ENCODE measurements at regions not wholly inside any gene's neighbourhood (a gene's known extent, or its start where the extent isn't known, plus 50 kb on each side); places are given as distances from the start of the nearest gene placed in this dataset.
"Not testable (repeated sequence)": the region's sequence is repeated elsewhere in the genome, so short reads cannot be mapped to it uniquely, and the experiment has no call there.

GRCh38 chr7:50251765-50252164 lies 52.8 kb upstream of the IKZF1 start:
- Histone ChIP-seq H3K27ac (no peak overlapping the region), H3K79me2 (ENCODE audit: insufficient read depth, low read depth) (no peaks in the 10 kb centered on the region), H3K36me3 (ENCODE audit: insufficient read depth) (no peaks in the 10 kb centered on the region), H3K9ac (no peak overlapping the region), H3K4me3 (IDR thresholded peaks at IDR 0.05; ENCODE audit: insufficient read depth, low read depth, low read length) (no peak overlapping the region), H3K4me2 (no peak overlapping the region), H3K4me1 (ENCODE audit: low read depth, poor library complexity, severe bottlenecking) (no peaks in the 10 kb centered on the region), H2AFZ (ENCODE audit: low read depth) (no peak overlapping the region), H3K27me3 (ENCODE audit: insufficient read depth, low read depth) (no peaks in the 10 kb centered on the region), H4K20me1 (ENCODE audit: insufficient read depth) (no peaks in the 10 kb centered on the region)
- no peak for TF ChIP-seq CTCF (conservative IDR thresholded peaks at IDR 0.05; ENCODE audit: low read depth, low read length)

GRCh38 chr7:50246551-50246950 lies 58.0 kb upstream of the IKZF1 start:
- Histone ChIP-seq H3K27ac (no peak overlapping the region), H3K27me3 (ENCODE audit: insufficient read depth, low read depth) (no peaks in the 10 kb centered on the region), H4K20me1 (ENCODE audit: insufficient read depth) (no peaks in the 10 kb centered on the region), H2AFZ (ENCODE audit: low read depth) (no peak overlapping the region), H3K4me1 (ENCODE audit: low read depth, poor library complexity, severe bottlenecking) (no peaks in the 10 kb centered on the region), H3K4me2 (no peak overlapping the region), H3K36me3 (ENCODE audit: insufficient read depth) (no peaks in the 10 kb centered on the region), H3K79me2 (ENCODE audit: insufficient read depth, low read depth) (no peaks in the 10 kb centered on the region), H3K9ac (no peak overlapping the region), H3K4me3 (IDR thresholded peaks at IDR 0.05; ENCODE audit: insufficient read depth, low read depth, low read length) (no peak overlapping the region)
- no peak for TF ChIP-seq CTCF (conservative IDR thresholded peaks at IDR 0.05; ENCODE audit: low read depth, low read length)

DNA sequence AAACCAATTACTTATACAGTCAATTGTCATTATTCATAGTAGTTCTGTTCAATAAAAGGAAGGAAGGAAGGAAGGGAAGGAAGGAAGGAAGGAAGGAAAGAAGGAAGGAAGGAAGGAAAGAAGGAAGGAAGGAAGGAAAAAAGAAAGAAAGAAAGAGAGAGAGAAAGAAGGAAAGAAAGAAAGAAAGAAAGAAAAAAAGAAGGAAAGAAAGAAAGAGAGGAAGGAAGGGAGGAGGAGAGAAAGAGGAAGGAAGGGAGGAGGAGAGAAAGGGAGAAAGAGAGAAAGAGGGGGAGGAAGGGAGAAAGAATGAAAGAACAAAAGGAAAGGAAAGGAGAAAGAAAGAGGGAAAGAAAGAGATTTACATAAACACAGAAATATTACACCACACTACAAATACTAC lies 62.4 kb upstream of the IKZF1 start:
- H3K4me3 ChIP-seq (IDR thresholded peaks at IDR 0.05; ENCODE audit: insufficient read depth, low read depth, low read length); H3K4me2 ChIP-seq; H3K27me3 ChIP-seq (ENCODE audit: insufficient read depth, low read depth); H3K79me2 ChIP-seq (ENCODE audit: insufficient read depth, low read depth); H3K4me1 ChIP-seq (ENCODE audit: low read depth, poor library complexity, severe bottlenecking); H2AFZ ChIP-seq (ENCODE audit: low read depth); H3K27ac ChIP-seq; H4K20me1 ChIP-seq (ENCODE audit: insufficient read depth); H3K9ac ChIP-seq; H3K36me3 ChIP-seq (ENCODE audit: insufficient read depth): not testable (repeated sequence)

DNA sequence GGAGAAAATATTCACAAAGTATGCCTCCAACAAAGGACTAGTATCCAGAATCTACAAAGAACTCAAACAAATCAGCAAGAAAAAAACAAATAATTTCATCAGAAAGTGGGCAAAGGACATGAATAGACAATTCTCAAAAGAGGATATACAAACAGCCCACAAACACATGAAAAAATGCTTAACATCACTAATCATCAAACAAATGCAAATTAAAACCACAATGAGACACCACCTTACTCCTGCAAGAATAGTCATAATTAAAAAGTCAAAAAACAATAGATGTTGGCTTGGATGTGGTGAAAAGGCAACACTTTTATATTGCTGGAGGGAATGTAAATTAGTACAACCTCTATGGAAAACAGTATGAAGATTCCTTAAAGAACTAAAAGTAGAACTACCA lies 63.8 kb upstream of the IKZF1 start:
- H3K4me1 ChIP-seq (ENCODE audit: low read depth, poor library complexity, severe bottlenecking); H3K4me2 ChIP-seq; H3K9ac ChIP-seq; H3K4me3 ChIP-seq (IDR thresholded peaks at IDR 0.05; ENCODE audit: insufficient read depth, low read depth, low read length); H3K79me2 ChIP-seq (ENCODE audit: insufficient read depth, low read depth); H2AFZ ChIP-seq (ENCODE audit: low read depth); H3K27me3 ChIP-seq (ENCODE audit: insufficient read depth, low read depth); H4K20me1 ChIP-seq (ENCODE audit: insufficient read depth); H3K36me3 ChIP-seq (ENCODE audit: insufficient read depth); H3K27ac ChIP-seq: not testable (repeated sequence)

DNA sequence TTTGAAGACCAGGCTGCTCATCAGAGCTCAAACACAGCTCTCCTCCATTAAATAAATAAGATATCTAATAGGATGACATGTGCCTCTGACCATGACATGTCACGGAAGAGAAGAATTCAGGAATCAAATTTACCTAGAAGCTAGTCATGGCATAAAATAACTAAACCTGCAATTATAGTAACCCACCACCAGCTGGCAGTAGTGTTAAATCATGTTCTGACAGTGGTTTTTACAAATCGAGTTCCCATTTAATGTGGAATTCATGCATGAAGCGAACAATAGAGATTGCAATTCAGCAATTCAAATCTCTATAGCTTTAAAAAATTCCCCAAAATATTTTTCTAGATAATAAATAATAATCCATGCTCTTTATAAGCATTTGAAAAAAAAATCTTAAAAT lies 74.6 kb upstream of the IKZF1 start:
- H3K79me2 ChIP-seq (ENCODE audit: insufficient read depth, low read depth) = no peaks in the 10 kb centered on the region
- no peaks in the 10 kb centered on the region for H3K4me1 ChIP-seq (ENCODE audit: low read depth, poor library complexity, severe bottlenecking)
- no peak overlapping the region for H3K4me3 ChIP-seq (IDR thresholded peaks at IDR 0.05; ENCODE audit: insufficient read depth, low read depth, low read length)
- no peak overlapping the region for H3K27ac ChIP-seq
- peak; percentile 79 for TF ChIP-seq CTCF (conservative IDR thresholded peaks at IDR 0.05; ENCODE audit: low read depth, low read length)
- H3K9ac ChIP-seq = no peak overlapping the region
- no peak overlapping the region for H3K4me2 ChIP-seq
- no peaks in the 10 kb centered on the region for H4K20me1 ChIP-seq (ENCODE audit: insufficient read depth)
- no peaks in the 10 kb centered on the region for H3K27me3 ChIP-seq (ENCODE audit: insufficient read depth, low read depth)
- H2AFZ ChIP-seq (ENCODE audit: low read depth) = no peak overlapping the region
- no peaks in the 10 kb centered on the region for H3K36me3 ChIP-seq (ENCODE audit: insufficient read depth)
